ENCODE measurements at regions not wholly inside any gene's neighbourhood (a gene's known extent, or its start where the extent isn't known, plus 50 kb on each side); places are given as distances from the start of the nearest gene placed in this dataset.

- H3K56ac ChIP-seq (replicated peaks; ENCODE audit: insufficient read length, low read depth, low read length), result no peak overlapping the region
- H3K27ac ChIP-seq (ENCODE audit: low read depth, low read length), result no peak overlapping the region
- no peak overlapping the region for H3K4me2 ChIP-seq (ENCODE audit: insufficient read depth in 1 of 2, low read depth in 2 of 2, low read length in 2 of 2)
- H3K36me3 ChIP-seq (ENCODE audit: control insufficient read depth in 2 of 4, insufficient read depth in 4 of 4, low read length in 3 of 4), result no peaks in the 10 kb centered on the region
- peaks cover 0 to 5% (median 3%) of the 10 kb centered on the region in 4 experiments; a peak in 3 of 7 replicates for H3K27me3 ChIP-seq (replicated peaks in 1 of 4; ENCODE audit: control insufficient read depth in 3 of 4, extremely low read depth in 1 of 4, insufficient read depth in 3 of 4, low read length in 3 of 4)
- TF ChIP-seq TBP (IDR thresholded peaks at IDR 0.05; ENCODE audit: low read depth, low read length) (no peak), KDM1A (IDR thresholded peaks at IDR 0.05; ENCODE audit: borderline replicate concordance, low read length) (no peak), CEBPB (IDR thresholded peaks at IDR 0.05; ENCODE audit: low read depth, low read length) (no peak), SIX5 (IDR thresholded peaks at IDR 0.05; ENCODE audit: low read depth, low read length) (no peak)
- WGBS, 2 experiments (ENCODE audit: extremely low coverage in 1 of 2, insufficient coverage in 1 of 2, insufficient read length in 1 of 2, insufficient replicate concordance in 2 of 2, low coverage in 1 of 2, low lambda C conversion rate in 2 of 2, missing lambda C conversion rate in 1 of 2), result 83% methylated on average over 10 of the region's 10 CpGs; no CpG with 5 or more reads in 1 of the 2 experiments
- no peak overlapping the region for H2AFZ ChIP-seq (ENCODE audit: low read length)
- no peaks in the 10 kb centered on the region for H3K9me3 ChIP-seq (ENCODE audit: insufficient read depth in 2 of 2, low read depth in 1 of 2, low read length in 1 of 2)
- peaks cover 0 to 2% of the 10 kb centered on the region in 2 experiments; a peak in 1 of 4 replicates for H3K79me2 ChIP-seq (ENCODE audit: control insufficient read depth in 1 of 2, insufficient read depth in 2 of 2, low read length in 2 of 2)
- H3K4me1 ChIP-seq (replicated peaks in 1 of 4; ENCODE audit: control insufficient read depth in 3 of 4, insufficient read depth in 4 of 4, low read length in 3 of 4), result peaks cover 0 to 2% (median 0%) of the 10 kb centered on the region in 4 experiments; a peak in 1 of 7 replicates
- H3K79me1 ChIP-seq (ENCODE audit: low read depth, low read length), result no peaks in the 10 kb centered on the region
- no peak overlapping the region for H3K4ac ChIP-seq (replicated peaks; ENCODE audit: insufficient read length, low read depth, low read length)
- ChIA-PET CTCF (ENCODE audit: partially characterized antibody) (interaction anchor here (1.0 to 12.8 kb wide), 6 partner anchors 11 to 110 kb away, joined by 3 to 163 read pairs (median 4); no protein-coding TSS in a partner anchor), POLR2A (ENCODE audit: partially characterized antibody) (no interaction called here)
- H2AK5ac ChIP-seq (ENCODE audit: low read depth, low read length), result no peak overlapping the region
- no peak overlapping the region for H3K23ac ChIP-seq (ENCODE audit: insufficient read length)
- no peak overlapping the region for H2BK20ac ChIP-seq (ENCODE audit: low read length)
- FAIRE-seq (no peak), DNase-seq (ENCODE audit: low read depth in 1 of 2, low spot score in 2 of 2) (no peak)
- no peak overlapping the region for H4K5ac ChIP-seq (ENCODE audit: insufficient read length, low read depth, low read length)
- H4K8ac ChIP-seq (ENCODE audit: extremely low read depth, insufficient read depth, low read length), result no peak overlapping the region
- H4K20me1 ChIP-seq (replicated peaks in 1 of 2; ENCODE audit: control insufficient read depth in 1 of 2, insufficient read depth in 2 of 2, low read length in 2 of 2), result peaks cover 0 to 2% of the 10 kb centered on the region in 2 experiments
- no peak overlapping the region for H3K4me3 ChIP-seq (ENCODE audit: extremely low read depth in 1 of 4, insufficient read depth in 2 of 4, low read depth in 3 of 4, low read length in 4 of 4)
- no peak overlapping the region for H3K9ac ChIP-seq (replicated peaks in 1 of 4; ENCODE audit: extremely low read depth in 1 of 4, low read depth in 3 of 4, low read length in 3 of 4)
- no peak overlapping the region for H2BK5ac ChIP-seq (ENCODE audit: low read depth, low read length)
- H2BK15ac ChIP-seq (ENCODE audit: low read length), result no peak overlapping the region
- H3K23me2 ChIP-seq (ENCODE audit: low read depth, low read length), result peaks cover 3% of the 10 kb centered on the region; the same call in 1 of the 2 replicates
- no peak overlapping the region for H2BK120ac ChIP-seq (replicated peaks; ENCODE audit: low read depth, low read length)
- no peak overlapping the region for H3K18ac ChIP-seq (ENCODE audit: extremely low read depth, low read length)
- no peak overlapping the region for H3K14ac ChIP-seq (ENCODE audit: insufficient read length)
- no peak overlapping the region for H4K91ac ChIP-seq (replicated peaks; ENCODE audit: insufficient read length, low read length)
- no peak overlapping the region for H2BK12ac ChIP-seq (ENCODE audit: low read depth, low read length)
These were observed 60.1 kb upstream of the LAPTM4A start for GRCh38 chr2:20111311-20112131.
